Smooth muscle cell (in vitro differentiated cells): ENCODE measurements at regions not wholly inside any gene's neighbourhood (a gene's known extent, or its start where the extent isn't known, plus 50 kb on each side); places are given as distances from the start of the nearest gene placed in this dataset.
A peak's percentile ranks its signal among the peaks of the same experiment; 100 is the strongest.

Source experiments
- DNase-seq: peaks from one replicate; lab custom pipeline; 2025; ENCODE audit not compliant: unreplicated experiment; lab: John Stamatoyannopoulos, UW
- H2AFZ ChIP-seq: fragments of 200-600 bp; sonication (generic); 2 replicates; pipeline ENCODE4 v1.6.0; 2016; ENCODE audit warnings: antibody characterized with exemption, low read depth, mild to moderate bottlenecking
- H3F3A ChIP-seq: fragments of 200-600 bp; sonication (generic); 2 replicates; pipeline ENCODE4 v1.6.0; 2017; ENCODE audit warnings: antibody characterized with exemption, low read depth
- H3K27ac ChIP-seq: fragments of 200-600 bp; sonication (generic); 2 replicates; pipeline ENCODE4 v1.5.1; 2016; ENCODE audit warnings: low read depth, mild to moderate bottlenecking
- H3K27me3 ChIP-seq: fragments of 200-600 bp; sonication (generic); 2 replicates; pipeline ENCODE4 v1.6.1; 2016; ENCODE audit warnings: low read depth, mild to moderate bottlenecking
- H3K36me3 ChIP-seq: fragments of 200-600 bp; sonication (generic); 2 replicates; pipeline ENCODE4 v1.5.1; 2016; ENCODE audit warnings: low read depth
- H3K4me1 ChIP-seq: fragments of 200-600 bp; sonication (generic); 2 replicates; pipeline ENCODE4 v1.5.1; 2016; ENCODE audit warnings: low read depth
- H3K4me2 ChIP-seq: fragments of 200-600 bp; sonication (generic); 2 replicates; pipeline ENCODE4 v1.6.0; 2016; ENCODE audit warnings: mild to moderate bottlenecking
- H3K4me3 ChIP-seq: fragments of 200-600 bp; sonication (generic); 2 replicates; pipeline ENCODE4 v1.5.1; 2016; ENCODE audit warnings: mild to moderate bottlenecking
- H3K79me2 ChIP-seq: fragments of 200-600 bp; sonication (generic); 2 replicates; pipeline ENCODE4 v1.6.0; 2016; ENCODE audit warnings: low read depth, mild to moderate bottlenecking
- H3K9ac ChIP-seq: fragments of 200-600 bp; sonication (generic); 2 replicates; pipeline ENCODE4 v1.6.0; 2016; ENCODE audit warnings: low read depth
- H3K9me3 ChIP-seq: fragments of 200-600 bp; sonication (generic); replicated peaks from 2 replicates; pipeline ENCODE4 v1.5.1; 2016; ENCODE audit warnings: low read depth
- H4K20me1 ChIP-seq: fragments of 200-600 bp; sonication (generic); 2 replicates; pipeline ENCODE4 v1.6.0; 2016; ENCODE audit warnings: low read depth
- CTCF ChIP-seq: fragments of 200-600 bp; sonication (generic); IDR thresholded peaks from 2 replicates; pipeline ENCODE4 v1.5.1; 2017; ENCODE audit warnings: borderline replicate concordance, mild to moderate bottlenecking, antibody characterized with exemption; ENCODE audit not compliant: insufficient read depth, poor library complexity, severe bottlenecking
- WGBS: methylation state at CpG from one replicate; pipeline ENCODE4 v1.1.7; 2016; ENCODE audit warnings: low lambda C conversion rate; 5-methylcytosine and 5-hydroxymethylcytosine counted together

GRCh38 chr11:15780837-15781236 is 575.5 kb downstream of the SOX6 start:
- WGBS: 95% methylated on average over 2 of the region's 2 CpGs
- no peaks in the 10 kb centered on the region for H4K20me1 ChIP-seq
- no peaks in the 10 kb centered on the region for H3K9me3 ChIP-seq
- H3K36me3 ChIP-seq: no peaks in the 10 kb centered on the region
- no peak for TF ChIP-seq CTCF
- no peaks in the 10 kb centered on the region for H3K79me2 ChIP-seq
- no peak overlapping the region for H2AFZ ChIP-seq
- no peak overlapping the region for H3K9ac ChIP-seq
- no peaks in the 10 kb centered on the region for H3F3A ChIP-seq
- no peaks in the 10 kb centered on the region for H3K27me3 ChIP-seq
- no peak for DNase-seq
- no peak overlapping the region for H3K27ac ChIP-seq
- H3K4me2 ChIP-seq: no peak overlapping the region
- peaks cover 4% of the 10 kb centered on the region for H3K4me1 ChIP-seq
- H3K4me3 ChIP-seq: no peak overlapping the region

GRCh38 chr11:15783619-15784018 is 572.7 kb downstream of the SOX6 start:
- H3K36me3 ChIP-seq: no peaks in the 10 kb centered on the region
- no peaks in the 10 kb centered on the region for H3F3A ChIP-seq
- H2AFZ ChIP-seq: no peak overlapping the region
- no peak overlapping the region for H3K9ac ChIP-seq
- H3K9me3 ChIP-seq: no peaks in the 10 kb centered on the region
- no peaks in the 10 kb centered on the region for H4K20me1 ChIP-seq
- TF ChIP-seq CTCF: no peak
- peaks cover 4% of the 10 kb centered on the region for H3K4me1 ChIP-seq
- WGBS: 79% methylated on average over 4 of the region's 4 CpGs
- no peak overlapping the region for H3K4me2 ChIP-seq
- no peaks in the 10 kb centered on the region for H3K27me3 ChIP-seq
- H3K79me2 ChIP-seq: no peaks in the 10 kb centered on the region
- no peak overlapping the region for H3K27ac ChIP-seq
- DNase-seq: no peak
- H3K4me3 ChIP-seq: no peak overlapping the region

DNA sequence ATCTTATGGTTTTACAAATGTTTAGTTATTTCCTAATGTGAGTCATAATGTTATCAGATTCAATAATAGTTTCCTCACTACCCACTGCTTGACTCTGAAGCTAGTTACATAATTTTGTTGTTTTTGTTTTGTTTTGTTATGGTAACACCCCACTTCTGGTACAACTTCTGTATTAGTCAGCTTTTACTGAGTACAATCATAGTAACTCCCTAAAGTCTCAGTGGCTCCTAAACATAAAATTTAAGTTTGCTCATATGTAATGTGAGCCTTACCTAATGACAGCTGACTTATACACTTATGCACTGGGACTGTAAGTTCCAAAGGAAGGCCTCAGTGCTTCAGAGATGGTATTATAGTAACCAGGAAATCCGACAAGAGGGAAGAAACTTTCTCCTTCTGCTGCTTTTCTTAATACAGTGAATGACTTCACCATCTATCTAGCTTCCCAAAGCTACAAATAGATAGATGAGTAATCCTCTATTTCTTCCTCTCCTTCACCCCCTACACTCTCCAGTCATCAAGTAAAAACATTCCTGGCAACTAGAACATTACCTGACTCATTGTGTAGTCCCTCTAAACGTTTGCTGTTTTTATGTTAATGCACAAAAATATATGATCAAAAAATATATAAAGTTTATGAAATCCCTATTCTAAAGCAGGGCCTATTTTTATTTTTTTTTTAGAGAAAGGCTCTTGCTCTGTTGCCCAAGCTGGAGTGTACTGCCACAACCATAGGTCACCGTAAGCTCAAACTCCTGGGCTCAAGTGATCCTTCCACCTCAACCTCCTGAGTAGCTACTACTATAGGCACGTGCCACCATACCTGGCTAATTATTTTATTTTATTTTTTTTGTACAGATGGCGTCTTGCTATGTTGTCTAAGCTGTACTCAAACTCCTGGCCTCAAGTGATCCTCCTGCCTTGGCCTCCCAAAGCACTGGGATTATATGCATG is 563.0 kb downstream of the SOX6 start:
- H3K9me3 ChIP-seq: no peaks in the 10 kb centered on the region
- no peaks in the 10 kb centered on the region for H3K27me3 ChIP-seq
- no peaks in the 10 kb centered on the region for H3K36me3 ChIP-seq
- H4K20me1 ChIP-seq: no peaks in the 10 kb centered on the region
- peak overlapping the region; percentile 84 for H3K27ac ChIP-seq
- H3K9ac ChIP-seq: peak overlapping the region; percentile 60
- H3F3A ChIP-seq: no peaks in the 10 kb centered on the region
- H3K4me3 ChIP-seq: no peak overlapping the region
- WGBS: 68% methylated on average over 5 of the region's 5 CpGs
- H3K4me1 ChIP-seq: no peaks in the 10 kb centered on the region
- no peaks in the 10 kb centered on the region for H3K79me2 ChIP-seq
- TF ChIP-seq CTCF: no peak
- H3K4me2 ChIP-seq: no peak overlapping the region
- no peak overlapping the region for H2AFZ ChIP-seq
- DNase-seq: no peak
